Suppressor macrophage treated with lipopolysaccharide for 4 hours (primary cell): ENCODE measurements at regions not wholly inside any gene's neighbourhood (a gene's known extent, or its start where the extent isn't known, plus 50 kb on each side); places are given as distances from the start of the nearest gene placed in this dataset.
"Not testable (repeated sequence)": the region's sequence is repeated elsewhere in the genome, so short reads cannot be mapped to it uniquely, and the experiment has no call there.

Source experiments
- DNase-seq: peaks from one replicate; pipeline ENCODE4 v3.0.0-alpha.2; 2020

DNA sequence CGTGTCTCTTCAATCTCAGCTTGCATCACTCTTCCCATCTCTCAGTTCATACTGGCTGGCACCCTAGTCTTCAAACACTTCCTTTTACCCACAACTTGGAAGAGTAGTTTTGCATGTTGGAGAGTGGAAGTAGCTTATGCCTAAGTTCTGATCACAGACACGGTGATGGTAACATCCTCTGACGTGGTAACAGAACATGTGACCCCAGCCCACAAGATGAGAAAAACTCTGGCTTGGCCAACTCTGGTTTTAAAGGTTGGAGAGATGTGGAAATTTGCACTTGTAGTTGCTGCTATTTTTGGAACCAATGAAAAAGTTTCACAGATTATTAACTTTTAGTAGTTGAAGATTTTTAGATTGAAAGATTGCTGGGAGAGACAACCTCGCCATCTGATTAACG, 155.4 kb upstream of the SLC35G4 start:
- peak; percentile 11 for DNase-seq

DNA sequence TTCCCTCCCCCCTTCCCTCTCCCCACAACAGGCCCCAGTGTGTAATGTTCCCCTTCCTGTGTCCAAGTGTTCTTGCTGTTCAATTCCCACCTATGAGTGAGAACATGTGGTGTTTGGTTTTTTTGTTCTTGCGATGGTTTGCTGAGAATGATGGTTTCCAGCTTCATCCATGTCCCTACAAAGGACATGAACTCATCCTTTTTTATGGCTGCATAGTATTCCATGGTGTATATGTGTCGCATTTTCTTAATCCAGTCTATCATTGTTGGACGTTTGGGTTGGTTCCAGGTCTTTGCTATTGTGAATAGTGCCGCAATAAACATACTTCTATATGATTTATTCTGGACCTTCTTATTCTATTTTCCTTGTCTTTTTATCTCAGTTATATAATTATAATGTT, 165.2 kb upstream of the SLC35G4 start:
- not testable (repeated sequence) for DNase-seq

GRCh38 chr18:11437046-11437445, 172.3 kb upstream of the SLC35G4 start:
- no peak for DNase-seq

DNA sequence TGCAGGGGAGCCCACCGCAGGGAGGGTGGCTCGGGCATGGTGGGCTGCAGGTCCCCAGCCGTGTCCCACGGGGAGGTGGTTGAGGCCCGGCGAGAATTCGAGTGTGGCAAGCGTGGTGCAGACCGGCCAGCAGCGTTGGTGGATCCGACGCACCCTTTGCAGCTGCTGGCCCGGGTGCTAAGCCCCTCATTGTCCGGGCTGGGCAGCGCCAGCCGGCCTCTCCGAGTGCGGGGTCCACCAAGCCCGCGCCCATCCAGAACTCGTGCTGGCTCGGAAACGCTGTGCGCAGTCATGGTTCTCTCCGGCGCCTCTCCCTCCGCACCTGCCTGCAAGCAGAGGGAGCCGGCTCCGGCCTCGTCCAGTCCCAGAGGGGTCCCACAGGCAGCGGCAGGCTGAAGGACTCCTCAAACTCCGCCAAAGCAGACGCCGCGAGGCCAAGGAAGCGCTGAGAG, 177.0 kb upstream of the SLC35G4 start:
- DNase-seq = no peak

DNA sequence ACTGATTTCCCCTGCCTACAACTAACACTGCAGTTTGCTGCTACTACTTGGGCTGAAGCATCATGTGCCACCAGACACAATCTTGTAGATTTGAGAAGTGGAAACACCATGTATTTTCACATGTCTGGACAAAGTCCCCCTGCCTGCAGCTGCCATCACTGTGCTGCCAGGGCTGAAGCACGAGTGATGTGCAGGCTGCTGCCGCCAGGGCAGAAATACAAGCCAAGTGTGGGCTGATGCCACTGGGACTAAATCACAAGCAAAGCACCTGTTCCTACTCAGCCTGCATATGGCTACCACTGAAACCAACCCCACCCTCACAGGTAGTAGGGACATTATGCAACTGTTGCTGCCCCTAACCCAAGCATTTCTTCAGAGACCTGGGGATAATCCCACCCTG, 179.5 kb upstream of the SLC35G4 start:
- DNase-seq = no peak

GRCh38 chr18:11425211-11425610, 184.2 kb upstream of the SLC35G4 start:
- no peak for DNase-seq

GRCh38 chr18:11419338-11419737, 190.1 kb upstream of the SLC35G4 start:
- DNase-seq = peak; percentile 51

DNA sequence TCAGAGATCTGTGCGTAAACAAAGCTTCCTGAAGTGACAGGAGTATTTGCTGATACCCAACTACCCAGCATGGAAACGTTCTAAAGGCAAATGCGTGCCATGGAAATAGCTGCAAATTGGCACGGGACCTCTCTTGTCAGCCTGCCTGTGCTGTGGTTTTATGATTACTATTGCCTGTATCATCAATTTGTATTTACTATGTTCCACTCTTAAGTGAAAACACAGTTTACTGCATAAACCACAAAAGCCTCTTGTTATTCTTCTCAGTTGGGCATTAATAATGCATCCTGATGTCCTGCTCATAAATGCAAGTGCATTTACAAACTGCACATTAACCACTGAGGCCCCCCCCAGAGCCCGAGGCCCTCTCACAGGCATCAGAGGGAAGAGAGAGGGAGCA, 196.6 kb upstream of the SLC35G4 start:
- DNase-seq = no peak

DNA sequence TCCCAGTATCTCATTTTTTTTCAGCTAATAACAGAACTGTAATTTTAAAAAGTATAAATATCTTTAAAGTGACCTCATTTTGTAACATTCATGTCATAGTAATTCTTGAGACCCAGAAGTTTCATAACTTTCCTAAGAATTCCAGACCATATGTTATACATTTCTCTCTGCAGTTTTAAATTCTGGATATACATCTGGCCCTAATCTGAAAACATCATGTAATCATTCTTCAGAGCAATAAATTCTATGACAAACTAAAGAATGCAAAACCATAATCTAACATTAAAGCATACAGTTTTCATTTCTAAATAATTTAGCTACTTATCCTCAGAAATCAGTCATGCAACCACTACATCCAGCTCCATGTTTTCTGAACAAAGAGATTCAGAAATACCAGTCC, 198.3 kb upstream of the SLC35G4 start:
- DNase-seq = no peak

- DNase-seq = no peak
These were observed 200.8 kb upstream of the SLC35G4 start for GRCh38 chr18:11408555-11409065.

DNA sequence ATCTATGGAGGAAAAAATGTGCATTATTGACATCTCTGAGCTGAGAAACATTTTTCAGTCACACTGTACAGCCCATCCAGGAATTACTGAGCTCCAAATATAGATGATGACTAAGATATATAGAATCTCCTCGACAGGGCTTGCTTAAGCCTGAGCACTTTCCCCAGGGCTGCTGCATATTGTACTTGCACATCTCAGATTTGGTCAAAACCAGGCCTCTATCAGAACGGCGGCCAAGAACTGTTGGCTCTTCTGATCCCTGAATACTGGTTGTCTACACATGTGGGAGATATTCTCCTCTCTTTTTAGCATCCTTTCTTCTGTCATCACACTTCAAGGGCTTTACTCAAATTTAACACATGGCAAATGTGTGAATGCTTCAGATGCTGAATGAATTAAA, 201.5 kb upstream of the SLC35G4 start:
- DNase-seq = no peak

DNA sequence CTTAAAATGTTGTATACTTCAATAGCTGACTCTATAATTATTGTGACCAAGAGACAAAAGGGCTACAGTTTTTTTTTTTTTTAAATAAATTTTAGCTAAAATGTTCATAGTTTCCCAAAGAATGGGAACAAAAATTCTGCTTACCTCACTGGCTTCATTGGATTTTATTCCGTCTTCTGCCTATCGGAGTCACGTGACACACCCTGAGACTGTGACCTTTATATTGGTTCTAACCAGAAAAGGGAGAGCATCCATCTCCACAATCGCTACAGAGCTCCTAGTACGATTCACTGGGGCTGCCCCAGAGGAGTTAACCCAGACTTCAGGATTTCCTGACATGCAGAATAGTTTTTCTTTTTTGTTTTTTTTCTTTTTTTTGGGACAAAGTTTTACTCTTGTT, 203.6 kb upstream of the SLC35G4 start:
- no peak for DNase-seq

- DNase-seq = no peak
These were observed 208.7 kb upstream of the SLC35G4 start for GRCh38 chr18:11400703-11401102.

DNA sequence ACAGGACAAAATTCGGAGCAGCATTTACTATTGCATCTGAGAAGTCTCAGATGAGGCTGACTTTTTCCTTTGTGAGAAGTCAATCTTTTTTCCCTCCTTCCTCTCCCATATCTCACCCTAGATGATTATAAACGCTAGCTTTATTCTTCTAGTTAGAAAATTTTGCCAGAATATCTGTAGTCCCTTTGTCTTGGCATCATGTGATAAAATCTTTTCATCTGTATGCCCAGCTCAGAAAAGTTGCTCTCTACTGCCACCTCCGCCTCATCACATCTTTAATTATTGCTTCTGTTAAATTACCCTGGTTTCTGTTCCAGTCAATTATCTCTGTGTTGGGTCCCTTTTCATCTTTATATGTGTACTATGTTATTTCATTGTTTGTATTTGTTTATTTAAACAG, 210.8 kb upstream of the SLC35G4 start:
- DNase-seq = no peak

DNA sequence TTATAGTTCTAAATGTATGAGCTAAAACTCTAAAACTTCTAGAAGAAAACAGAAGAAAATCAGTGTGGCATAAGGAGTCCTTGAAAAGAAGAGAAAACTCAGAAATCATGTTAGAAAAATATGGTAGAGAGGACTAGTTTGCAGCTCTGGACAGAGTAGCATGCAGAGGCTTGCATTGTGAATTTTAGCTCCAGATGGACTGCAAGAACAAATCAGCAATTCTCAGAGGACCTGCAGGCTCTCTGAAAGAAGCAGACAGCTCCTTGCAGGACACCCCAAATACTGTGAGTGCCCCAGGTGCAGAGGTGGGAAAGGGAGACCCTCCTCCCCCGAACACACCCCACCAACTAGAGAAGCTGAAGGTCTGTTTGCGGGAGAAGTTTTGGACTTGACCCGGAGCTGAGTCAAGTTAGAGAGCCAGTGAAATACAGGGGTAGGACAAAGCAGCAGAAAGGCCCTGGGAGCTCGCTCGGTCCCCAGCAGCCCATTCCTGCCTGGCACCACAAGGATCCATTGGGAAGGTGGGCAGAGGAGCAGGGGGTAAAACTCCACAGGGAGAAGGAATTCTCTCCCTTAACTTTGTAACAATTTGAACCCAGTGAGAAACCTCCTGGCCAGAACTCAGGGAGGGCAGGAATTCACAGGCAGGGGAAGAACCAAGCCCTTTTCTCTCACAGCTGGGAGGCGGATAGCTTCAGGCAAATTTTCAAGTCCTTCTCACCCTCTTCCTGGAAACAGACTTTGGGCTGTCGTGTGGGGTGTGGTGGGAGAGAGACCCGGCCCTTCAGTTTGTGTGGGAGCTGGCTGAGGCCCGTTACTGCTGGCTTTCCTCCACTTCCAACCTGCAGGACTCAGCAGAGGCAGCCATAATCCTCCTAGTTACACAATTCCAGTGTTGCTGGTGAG, 216.2 kb upstream of the SLC35G4 start:
- no peak for DNase-seq

GRCh38 chr18:11392292-11392691, 217.1 kb upstream of the SLC35G4 start:
- no peak for DNase-seq

- no peak for DNase-seq
These were observed 217.7 kb upstream of the SLC35G4 start for GRCh38 chr18:11391661-11392060.

DNA sequence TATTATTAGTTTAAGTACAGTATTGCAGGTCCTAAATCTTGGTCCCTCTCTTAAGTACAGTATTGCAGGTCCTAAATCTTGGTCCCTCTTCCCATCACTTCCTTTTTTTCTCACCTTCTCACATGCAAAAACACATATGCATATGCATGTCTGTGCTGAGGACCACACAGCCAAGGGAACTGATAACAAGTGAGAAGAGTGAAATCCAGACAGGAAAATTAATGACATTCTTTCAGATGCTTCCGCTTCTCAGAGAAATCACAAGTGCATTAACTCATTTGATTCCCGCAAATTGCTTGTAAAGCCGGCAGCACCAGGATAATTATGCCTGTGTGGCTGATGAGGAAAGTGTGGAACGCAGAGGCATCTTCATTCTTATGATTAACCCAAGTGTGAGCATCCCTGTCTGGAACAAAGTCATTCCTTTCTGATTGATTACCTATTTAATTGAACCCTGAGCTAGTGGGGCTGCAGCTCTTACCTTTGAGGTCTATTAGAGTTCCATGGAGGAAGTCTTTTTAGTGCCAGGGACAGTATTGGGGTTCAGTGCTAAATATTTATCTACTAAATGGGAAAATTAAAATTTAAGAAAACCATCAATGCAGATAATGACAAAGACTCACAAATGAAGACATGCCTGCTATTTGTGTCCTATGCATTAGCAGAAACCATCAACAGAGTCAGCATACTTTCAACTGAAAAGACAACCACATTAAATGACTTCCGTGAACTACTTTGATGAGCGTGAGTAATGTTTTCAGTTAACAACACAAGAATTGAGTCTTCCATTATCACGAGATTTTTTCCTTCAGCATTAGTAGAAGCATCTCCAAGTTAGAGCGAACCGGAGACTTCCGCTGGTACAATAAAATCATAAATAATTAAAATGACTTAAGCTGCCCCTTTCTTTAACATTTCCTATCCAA, 220.4 kb upstream of the SLC35G4 start:
- DNase-seq = no peak

DNA sequence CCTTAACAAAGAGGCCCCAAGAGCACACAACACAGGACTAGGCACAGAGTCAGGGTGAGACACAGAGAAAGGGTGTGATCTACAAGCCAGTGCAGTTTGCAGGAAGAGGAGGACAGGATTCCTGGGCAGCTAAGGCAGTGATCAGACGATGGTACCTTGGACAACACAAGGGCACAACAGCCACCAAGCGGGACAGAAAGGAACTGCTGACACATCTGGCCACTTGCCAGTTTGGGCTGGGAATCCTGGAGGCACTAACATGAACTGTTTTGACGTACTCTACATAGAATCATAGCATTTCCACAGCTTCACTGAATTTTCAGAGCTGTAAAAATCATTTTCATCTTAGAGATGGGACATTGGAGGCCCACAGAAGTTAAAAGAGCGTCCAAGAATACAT, 221.5 kb upstream of the SLC35G4 start:
- peak; percentile 59 for DNase-seq

GRCh38 chr18:11383381-11383780, 226.0 kb upstream of the SLC35G4 start:
- no peak for DNase-seq

DNA sequence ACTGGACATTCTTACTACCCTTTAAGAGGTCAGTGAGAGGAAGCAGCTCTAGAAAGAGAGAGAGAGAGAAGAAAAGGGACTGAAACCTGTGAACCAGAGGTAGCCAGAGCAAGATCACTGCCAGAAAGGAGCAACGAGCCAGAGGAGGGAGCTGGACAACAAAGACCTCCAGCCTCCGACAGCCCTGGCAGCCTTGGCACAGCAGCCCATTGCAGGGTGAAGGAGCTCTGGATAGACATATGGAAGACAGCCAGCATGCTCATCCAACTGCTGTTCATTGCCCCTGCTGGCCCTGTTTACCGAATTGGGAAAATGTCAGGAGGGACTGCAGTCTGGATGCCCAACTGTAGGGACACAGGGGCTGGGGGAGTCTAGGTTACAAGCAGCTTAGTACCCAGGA, 228.4 kb upstream of the SLC35G4 start:
- DNase-seq = no peak

- no peak for DNase-seq
These were observed 229.7 kb upstream of the SLC35G4 start for GRCh38 chr18:11379660-11380059.

DNA sequence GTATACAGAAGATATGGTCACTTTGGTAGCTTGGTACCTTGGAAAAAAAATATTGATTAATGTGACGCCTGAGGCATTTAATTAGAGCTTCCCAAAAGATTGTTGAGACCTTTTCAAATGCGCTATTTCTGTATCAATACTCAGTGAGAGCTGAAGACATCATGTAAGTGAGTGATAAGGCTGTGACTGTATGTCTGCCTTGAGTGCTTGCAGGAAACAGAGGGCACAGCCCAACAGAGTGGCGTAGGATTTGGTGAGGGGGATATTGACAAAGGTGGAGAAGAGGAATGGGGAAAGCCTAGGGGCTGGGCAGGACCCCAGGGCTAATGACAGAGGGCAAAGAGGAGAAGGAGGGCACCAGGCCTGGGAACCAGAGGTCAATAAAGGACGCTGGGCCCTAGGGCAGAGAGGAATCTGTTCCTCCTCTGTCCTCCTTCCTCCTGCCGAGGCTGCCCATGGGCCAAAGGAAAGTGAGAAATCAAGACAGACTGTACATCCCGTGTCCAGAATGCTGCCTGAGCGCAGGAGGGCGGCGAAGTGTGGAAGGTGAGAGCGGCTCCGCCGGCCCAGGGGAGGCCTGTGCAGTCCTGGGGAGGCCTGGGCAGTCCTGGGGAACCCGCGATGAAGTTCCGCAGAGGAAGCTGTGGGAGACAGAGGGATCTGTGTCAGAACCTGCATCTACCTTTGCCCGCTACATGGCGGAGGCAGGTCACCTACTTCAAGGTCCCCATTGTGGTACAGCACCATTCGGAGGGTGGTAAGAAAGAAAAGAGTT, 228.6 kb upstream of the PIEZO2 start:
- DNase-seq = no peak
